ENCODE measurements at regions not wholly inside any gene's neighbourhood (a gene's known extent, or its start where the extent isn't known, plus 50 kb on each side); places are given as distances from the start of the nearest gene placed in this dataset.

- TF ChIP-seq CTCF (IDR thresholded peaks at IDR 0.05; ENCODE audit: insufficient read depth, low read depth, low read length) (no peak), EZH2 (IDR thresholded peaks at IDR 0.05; ENCODE audit: insufficient read depth, low read length) (no peak)
Measured at GRCh38 chr2:217049956-217050355, 190.1 kb upstream of the TNP1 start.
